ENCODE measurements at regions not wholly inside any gene's neighbourhood (a gene's known extent, or its start where the extent isn't known, plus 50 kb on each side); places are given as distances from the start of the nearest gene placed in this dataset.
A peak's percentile ranks its signal among the peaks of the same experiment; 100 is the strongest.

DNA sequence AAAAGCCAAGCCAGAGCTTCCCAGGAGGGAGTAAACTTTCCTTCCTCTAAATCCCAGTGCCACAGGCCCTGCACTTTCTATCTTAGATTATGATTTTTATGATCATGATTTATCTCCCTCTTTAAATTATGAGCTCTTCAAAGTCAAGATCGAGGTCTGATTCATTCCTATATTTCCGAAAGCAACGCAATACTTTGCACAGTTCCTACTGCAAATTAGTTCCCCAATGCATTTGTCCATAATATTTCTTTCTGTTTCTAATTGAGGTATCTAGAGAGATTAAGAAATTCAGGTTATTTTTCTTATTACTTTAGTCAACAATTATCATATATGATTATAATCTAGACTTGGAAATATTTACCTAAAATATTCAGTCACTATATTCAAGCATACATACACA lies 173.1 kb upstream of the LPP start:
- DNase-seq, result no peak

DNA sequence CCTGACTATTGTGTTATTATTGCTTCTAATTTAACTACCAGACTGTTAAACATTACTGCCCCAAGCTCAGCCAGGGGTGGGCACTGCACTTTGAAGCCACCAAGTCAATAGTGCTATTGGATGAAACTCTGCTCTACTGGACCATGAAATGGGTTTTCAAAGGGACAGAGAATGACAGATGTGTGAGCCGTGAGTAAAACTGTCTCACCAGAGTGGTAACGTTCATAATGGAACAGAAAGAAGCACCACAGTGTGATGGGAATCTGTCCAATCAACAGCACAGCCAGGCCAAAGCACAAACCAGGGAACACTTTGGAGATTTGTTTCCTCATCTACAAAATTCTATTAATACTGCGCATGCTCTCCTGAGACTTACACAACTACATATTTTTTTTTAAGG lies 171.8 kb upstream of the LPP start:
- DNase-seq, result no peak

DNA sequence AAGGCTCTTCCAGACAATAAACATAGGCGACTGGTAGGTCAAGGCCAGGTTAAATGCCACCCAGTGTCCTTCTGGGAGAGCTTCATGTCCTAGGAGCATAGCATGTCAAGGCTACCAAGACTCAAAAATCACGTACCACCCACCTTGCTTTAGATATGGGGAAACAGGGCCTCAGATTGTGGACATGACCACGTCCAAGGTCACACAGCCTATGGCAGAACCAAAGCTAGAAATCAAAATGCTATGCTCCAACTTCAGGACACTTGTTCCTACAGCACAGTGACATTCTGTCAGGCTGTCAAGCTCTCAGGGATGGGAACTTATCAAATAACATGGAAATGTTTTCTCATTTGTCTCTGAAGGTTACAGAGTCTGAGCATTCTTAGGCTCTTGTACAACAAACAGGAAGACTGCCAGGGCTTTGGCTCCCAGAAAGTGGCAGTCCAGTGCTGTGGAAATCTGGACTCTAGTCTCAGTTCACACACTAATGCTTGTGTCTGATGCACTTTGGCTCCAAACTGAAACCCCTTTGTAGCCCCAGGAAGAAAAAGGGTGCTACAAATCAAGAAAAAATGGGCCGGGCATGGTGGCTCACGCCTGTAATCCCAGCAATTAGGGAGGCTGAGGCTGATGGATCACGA lies 170.4 kb upstream of the LPP start:
- no peak for DNase-seq

DNA sequence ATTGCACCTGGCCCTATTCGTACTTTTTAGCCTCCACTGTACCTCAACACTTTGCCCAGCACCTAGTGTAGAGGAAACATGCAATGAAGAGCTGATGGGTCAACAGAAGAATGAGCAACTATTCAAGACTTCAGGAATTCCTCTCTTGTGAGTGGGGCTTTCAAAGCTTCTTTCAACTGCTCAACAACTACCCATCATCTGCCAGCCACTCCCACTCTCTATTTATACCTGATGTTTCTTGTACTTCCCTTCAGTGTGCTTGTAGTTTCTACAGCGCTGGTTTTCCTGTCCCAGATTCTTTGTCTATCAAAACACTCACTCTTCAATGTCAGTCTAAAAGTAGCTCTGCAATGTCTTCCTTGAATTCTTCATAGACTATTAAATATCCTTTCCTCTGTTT lies 168.3 kb upstream of the LPP start:
- no peak for DNase-seq

DNA sequence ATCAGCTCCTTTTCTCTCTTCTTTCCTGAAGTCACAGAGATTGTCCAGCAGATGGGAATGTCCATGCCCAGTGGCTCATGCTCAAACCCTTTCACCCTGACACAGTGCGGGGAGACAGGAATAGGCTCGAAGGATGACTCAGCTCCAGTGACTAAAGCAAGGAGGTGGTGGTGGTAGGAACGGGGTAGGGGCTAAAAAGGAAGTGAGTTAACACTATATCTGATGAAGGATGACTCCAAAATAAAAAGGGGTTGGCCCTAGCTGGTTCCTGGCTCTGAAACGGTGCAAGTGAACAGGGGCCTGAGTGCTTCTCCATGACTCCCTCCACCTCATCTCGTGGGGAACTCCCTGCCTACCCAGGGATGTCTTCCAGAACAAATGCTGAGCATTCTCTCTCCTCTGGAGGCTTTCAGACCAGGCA lies 167.4 kb upstream of the LPP start:
- DNase-seq, result no peak

DNA sequence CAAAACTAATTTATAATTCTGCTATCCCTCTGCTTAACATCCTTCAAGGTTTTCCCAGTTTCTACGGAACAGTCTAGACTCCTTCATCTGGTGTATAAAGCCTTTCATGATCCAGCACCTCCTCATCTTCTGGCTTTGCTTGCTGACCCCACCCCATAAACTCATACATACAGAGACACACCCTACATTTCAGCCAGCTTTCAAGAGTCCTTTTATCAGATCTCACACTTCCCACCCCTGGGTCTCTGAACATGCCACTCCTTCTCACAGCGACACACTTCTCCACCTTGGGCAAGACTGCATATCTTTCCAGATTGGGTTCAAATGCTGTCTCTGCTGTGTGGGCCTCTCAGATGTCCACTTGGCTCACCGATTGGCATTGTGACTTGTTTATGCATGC lies 166.8 kb upstream of the LPP start:
- DNase-seq, result no peak

DNA sequence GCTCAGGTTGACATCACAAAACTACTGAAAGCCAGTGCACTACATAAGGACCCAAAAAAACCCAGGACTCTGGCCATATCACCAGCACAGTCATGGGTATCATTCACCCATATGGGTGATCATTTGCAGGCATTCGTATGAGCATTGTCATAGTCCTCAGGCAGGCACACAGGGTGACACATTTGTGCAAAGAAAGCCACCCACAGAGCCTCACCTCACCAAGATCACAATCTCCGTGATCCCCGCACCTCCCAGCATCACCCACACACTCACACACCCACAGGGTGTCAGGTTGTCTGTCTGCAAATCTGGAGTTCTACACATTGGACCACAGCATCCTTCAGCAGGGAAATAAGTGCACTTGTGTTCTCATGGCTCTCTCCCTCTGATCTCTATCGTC lies 166.0 kb upstream of the LPP start:
- no peak for DNase-seq

DNA sequence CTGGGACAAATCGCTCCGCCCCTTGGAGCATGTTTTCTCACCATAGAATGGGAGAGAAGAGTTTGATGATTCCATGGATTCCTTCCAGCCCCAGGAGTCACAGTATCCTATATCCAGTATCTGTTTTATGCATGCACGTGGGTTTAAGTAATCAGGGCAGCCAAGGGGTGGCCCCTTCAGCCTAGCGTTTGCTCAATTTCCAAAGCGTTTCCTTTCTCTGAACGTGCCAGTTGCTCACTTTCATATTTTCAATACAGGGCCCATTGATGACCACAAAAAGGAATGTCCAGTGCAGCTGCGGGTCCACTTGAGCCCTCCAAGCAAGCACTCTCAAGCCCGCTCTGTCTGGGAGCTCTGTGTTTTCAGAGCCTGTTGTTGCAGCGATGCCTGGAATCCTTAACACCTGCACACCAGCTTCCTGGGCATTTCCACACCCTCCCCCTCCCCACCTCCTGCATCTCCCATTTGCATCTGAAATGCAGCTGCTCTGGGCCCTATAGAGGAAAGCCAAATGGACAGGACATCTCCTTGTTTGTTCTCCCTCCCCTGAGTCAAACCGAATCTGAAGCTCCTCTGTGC lies 164.3 kb upstream of the LPP start:
- peak; percentile 36 for DNase-seq

DNA sequence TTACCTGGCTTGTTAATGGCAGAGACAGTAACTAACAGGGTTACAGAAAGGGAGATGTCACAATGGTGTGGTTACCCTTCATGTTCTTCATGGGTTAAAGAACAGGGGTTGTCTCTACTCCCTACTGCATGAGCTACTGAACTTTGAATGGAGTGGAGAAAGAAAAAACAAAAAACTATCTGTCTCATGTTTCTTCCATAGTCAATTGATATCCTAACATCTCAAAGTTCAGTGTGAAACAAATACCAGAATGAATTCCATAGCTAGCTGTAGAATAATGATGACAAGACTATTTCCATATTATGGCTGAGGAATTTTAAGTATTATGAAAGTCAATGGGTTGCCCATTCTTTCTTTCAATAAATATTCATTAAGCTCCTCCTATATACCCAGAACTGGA lies 161.3 kb upstream of the LPP start:
- no peak for DNase-seq

DNA sequence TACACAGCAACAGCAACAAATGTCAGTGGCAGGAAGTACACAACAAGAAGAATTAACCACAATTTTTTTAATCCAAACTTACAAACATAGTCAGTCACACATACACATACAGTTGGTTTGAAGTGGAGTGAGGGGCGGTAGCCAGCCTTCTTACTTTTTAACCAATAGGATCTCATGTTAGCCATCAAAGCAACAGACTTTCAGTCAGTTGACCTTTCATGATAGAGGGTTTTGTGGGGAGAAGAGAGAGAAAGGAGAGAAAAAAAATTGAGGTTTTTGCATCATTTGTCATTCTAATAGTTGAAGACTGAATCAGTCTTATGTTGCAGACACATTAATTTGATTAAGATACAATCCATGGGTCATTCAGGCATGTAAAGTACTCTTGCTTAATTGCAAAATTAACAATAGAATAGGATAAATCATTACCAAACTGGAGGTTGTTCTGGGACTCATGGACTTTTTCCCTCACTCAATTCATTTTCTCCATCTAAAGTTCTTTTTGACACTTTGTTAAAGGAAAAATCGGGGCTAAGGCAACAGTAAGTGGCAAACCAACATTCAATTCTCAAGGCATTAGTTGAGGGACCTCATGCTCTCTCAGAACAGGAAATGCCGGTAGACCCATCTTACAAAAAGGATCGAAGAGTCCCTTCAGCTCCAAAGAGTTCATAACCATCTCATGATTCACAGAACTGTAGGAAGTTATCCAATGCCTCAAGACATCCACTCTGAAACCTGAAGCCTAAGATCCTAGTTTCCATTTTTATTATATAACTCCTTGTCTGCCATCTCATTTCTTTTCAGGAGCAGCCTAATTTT lies 159.5 kb upstream of the LPP start:
- DNase-seq, result no peak

DNA sequence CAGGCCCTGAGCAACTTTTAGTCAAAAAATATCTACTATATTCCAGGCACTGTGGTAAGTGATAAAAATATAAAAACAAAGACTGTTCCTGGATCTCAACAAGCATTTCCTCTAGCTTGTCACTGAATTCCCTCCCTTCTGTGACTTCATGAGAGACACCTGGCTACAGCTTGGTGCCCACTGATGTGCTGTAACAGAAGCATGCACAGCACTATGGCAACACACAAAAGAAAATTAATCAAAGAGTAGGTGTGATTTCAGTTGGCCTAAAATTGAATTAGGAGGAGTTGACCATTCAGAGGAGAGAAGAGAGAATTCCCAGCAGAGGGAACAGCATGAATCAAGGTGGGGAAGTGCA lies 158.9 kb upstream of the LPP start:
- DNase-seq, result no peak

DNA sequence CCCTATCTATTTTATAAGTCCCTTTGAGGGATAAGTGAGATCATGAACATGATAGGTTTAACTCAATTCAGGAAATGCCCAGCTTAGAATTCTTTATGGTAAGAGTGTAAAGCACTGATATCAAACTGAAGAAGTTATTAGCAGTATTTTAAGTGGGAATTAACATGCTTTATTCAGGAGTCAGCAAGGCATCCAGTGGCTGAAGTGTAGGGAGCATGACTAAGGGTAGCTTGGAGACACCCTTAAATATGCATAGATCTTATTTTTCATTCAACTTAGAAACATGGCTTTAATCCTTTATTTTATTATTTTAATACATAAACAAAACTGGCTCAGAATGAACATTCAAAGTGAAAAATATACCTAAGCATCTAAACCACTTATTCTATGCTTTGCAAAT lies 158.3 kb upstream of the LPP start:
- no peak for DNase-seq

DNA sequence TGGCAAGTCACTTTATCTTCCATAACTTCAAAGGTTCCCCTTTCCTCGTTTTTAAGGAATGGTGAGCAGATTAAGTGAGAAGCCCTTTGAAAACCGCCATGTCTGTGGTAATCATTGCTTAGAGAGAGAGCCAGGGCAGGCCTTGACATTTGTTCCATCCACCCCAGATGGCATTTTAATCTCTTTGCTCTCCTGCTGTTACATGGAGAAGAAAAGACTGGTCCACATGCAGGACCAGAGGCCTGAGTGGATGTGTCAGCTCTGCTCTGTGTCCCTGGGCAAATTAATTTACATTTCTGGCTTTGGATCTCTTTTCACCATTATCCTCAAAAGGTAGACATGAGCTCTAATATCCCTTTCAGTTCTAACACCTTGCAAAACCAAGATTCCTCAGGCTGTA lies 157.3 kb upstream of the LPP start:
- no peak for DNase-seq

DNA sequence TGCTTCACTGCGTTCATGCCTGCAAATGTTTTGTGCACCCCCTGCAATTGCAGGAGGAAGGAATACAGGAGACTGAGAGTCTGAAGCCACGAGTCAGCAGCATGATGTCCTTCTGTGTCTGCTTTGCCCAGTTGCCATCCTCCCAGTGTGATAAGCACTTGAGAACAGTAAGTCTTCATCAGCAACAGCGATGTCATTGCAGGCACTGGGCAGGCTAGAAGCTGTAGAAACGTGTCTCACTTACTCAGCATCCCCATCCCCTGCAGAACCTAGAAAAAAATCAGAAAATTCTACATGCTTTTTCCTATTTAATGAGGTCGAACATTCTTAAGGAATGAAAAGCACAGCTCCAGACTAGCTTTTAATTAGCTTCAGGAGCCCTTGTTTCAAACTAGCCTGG lies 156.5 kb upstream of the LPP start:
- DNase-seq, result no peak

DNA sequence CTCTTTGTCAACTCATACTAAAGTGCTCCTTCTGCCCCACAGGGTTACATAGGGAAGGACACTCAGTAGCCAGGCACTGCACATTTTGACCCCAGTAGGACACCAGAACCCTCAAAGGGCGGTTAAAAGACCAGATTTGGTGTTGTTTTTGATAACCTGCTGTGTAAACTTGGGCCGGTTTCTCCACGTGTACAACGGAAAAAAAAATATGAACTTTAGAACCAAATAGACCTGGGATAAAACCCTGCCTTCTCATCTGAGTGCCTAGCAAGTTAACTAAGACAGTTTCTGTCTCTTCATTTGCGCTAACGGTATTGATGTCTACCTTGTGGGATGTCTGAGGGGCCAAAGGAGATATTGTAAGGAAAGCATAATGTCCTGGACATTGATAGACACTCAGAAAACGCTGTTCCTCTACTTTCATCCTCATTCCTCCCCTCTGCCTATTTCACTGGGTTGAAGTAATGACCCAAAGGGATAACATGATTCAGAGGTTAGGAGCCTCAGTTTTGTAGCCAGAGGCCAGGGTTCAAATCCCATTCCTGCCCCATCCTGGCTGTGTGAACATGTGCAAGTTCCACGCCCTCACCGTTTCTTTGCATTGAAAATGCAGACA lies 155.9 kb upstream of the LPP start:
- DNase-seq, result no peak

DNA sequence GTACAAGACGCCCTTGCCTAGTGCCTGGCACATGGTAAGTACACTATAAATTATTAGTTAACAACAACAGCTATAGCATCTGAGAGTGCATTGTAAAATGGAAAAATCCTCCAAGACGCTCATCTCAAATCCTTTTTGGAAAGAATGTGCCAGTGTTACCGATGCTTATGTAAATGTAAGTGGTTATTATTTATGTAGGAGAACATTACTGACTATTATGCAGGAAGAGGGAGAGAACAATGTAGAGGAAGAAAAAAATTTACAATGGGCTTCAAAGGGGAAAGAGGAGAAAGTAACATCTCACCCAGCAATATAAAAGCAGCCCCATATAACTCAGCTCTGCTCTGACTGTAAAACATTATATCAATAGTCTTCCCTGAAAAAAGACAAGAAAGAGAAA lies 155.3 kb upstream of the LPP start:
- no peak for DNase-seq

DNA sequence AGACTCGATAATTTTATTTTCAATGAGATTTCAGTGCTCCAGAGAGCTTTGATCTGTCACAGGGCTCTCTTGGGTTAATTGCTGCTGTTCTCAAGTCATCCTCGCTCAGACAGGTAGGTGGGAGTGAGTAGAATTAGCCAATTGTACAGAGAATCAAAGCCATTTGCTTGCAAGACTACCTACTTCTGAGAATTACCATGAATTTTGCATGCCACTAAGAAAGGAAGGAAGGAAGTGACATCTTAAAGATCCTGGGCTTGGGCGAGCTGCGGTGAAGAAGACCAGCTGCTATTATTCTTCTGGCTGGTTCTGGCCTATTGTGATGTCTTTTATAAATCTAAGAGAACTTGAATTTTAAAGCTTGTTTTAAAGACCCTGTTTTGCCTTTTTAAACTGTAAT lies 154.1 kb upstream of the LPP start:
- DNase-seq, result no peak

DNA sequence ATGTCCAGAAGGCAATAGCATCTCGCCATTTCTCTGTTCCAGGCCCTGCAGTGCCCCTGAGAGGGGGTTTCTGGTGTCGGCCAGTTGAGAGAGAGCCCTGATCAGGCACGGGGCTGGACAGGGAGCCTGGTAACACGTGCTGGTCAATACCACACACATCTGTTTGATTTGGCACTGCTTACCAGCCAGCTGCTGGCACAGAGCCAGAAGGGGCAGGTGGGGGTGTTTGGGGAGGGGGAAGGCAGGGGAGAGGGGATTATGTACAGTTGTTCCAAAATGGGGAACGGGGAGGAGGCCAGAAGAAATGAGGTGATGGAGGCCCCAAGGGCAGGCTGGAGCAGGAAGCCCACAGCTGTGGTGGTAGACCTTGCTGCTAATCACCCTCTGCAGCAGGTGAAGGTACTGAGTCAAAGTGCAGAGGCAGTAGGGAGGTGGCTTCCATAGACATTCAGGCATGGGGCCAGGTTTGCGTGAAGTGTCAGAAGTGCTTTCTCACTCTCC lies 153.5 kb upstream of the LPP start:
- DNase-seq, result no peak

DNA sequence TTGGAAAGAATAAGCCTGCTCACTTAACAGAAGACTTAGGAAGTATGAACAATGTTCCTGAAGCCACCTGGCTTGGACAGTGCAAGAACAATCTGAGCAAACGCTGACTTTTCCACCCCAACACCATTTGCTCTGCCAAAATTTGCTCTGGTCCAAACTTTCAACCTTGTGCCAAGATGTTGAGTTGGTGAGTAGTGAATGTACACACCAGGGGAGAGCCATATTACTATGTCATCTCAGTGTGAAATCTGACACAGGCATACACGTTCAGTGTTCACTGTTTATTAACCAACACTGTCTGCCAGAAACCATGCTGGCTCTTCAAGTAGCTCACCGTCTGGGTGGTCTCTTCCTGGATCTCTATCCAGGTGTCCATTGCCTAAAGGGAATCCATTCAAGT lies 152.9 kb upstream of the LPP start:
- DNase-seq, result no peak

DNA sequence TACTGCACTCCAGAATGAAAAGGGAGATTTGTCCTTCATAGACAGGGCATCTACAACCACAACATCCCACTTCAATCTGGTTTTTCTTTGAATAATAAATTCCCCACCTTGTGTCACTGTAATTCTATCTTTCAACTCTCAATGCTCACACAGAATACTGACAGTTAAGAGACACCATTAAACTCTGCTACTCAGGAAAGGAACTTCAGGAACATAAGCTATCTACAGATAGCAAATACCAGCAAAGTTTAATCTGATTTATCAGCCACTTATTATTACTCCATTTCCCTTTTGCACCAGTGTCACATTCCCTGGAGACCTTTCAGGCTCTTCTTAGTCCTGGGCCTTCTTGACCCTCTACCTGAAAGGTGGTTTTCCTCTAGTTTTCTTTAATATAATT lies 152.0 kb upstream of the LPP start:
- no peak for DNase-seq

DNA sequence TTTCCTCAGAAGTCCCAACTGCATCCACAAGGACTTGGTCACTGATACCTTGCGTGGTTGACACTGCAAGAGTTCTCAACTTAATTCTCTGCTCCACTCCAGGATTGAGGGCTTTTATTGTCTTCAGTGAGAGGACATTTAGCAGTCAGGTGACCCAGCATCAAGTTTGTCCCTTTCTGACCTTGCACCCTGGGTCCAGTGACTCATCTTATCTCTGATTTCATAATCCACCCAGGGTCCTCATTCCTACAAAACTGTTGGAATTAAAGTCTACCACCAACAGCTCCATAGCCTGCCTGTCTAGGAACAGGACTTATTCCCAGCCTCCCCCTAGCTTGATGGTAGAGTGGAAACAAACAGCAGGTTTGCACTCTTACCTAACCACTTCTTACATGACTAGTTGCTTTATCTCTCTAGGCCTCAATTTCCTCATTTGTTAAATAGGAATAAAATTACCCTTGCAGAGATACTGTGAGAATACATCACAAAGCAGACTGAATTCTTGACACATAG lies 151.3 kb upstream of the LPP start:
- DNase-seq, result no peak

DNA sequence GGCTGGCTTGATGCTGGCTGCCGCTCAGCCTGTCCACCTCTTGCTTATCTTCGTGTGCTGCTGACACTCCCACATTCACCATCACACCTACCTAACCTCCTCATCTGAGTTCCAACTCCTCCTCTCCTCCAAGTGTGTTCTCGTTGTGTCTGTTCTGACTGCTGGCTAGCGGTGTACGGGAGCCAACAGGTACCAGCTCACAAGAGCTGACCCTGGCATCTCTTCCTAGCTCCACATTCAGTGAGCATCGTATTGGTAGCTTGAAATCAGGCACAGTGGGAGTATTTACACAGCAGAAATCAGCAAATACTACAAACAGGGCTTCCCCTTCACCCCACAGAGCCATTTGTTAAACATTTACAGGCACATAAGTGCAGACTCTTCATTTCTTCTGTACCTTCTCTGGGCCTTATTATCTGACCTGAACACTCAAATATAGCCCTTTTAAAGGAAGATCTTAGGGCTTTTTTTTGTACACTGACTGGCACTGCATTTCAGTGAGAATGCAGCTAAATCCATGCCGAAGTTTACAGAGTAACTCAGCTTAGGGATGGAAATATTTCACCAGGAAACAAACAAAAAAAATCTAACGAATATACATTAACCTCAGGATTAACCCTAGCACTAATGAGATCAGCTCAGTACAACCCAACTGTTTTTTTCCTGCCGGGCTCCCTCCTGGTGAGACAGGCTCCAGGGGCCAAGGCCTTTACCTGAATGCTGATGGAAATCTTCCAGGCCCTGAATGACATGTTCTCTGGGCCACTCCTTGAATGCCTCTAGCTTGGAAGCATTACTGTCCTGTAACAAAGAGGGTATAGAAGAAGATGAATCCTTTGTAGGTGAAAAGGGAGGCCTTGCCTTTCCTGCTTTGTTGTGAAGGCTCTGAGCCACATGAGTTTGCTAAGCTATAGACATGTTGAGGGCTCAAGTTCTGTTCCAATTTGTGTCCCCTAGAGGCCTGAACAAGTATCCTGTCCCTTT lies 150.5 kb upstream of the LPP start:
- no peak for DNase-seq

All from retina (tissue), 1 donor.